MCF 10A (cell line): ENCODE measurements at regions not wholly inside any gene's neighbourhood (a gene's known extent, or its start where the extent isn't known, plus 50 kb on each side); places are given as distances from the start of the nearest gene placed in this dataset.

Source experiments
- BruUV-seq: library from RNA; stranded (reverse); fragments of 400-500 nt; replicated peaks from 2 replicates; lab custom pipeline; 2021; lab: Mats Ljungman, UMichigan
- CTCF ChIA-PET: fragments of 300-600 bp; sonication (Branson Sonifier 250); formaldehyde crosslinking; extraction: SDS; loops from one replicate; lab custom pipeline; 2021; ENCODE audit warnings: antibody characterized with exemption, inconsistent platforms; lab: Yijun Ruan, JAX
- POLR2A ChIA-PET: fragments of 300-600, 350-650 bp; sonication (Branson Sonifier 250); formaldehyde crosslinking; extraction: SDS; loops from one replicate; lab custom pipeline; 2020; ENCODE audit warnings: antibody characterized with exemption, inconsistent platforms; lab: Yijun Ruan, JAX
- DNase-seq: peaks from one replicate; pipeline ENCODE4 v3.0.0-alpha.2; 2018; ENCODE audit not compliant: unreplicated experiment
- H3K27ac Mint-ChIP-seq: one replicate; pipeline ENCODE4 v1.8.0; 2022; ENCODE audit warnings: mild to moderate bottlenecking, low read depth, mixed read lengths; ENCODE audit not compliant: unreplicated experiment
- H3K27me3 Mint-ChIP-seq: one replicate; pipeline ENCODE4 v1.8.0; 2022; ENCODE audit warnings: mixed read lengths; ENCODE audit not compliant: insufficient read depth, unreplicated experiment
- H3K36me3 Mint-ChIP-seq: one replicate; pipeline ENCODE4 v1.8.0; 2022; ENCODE audit warnings: mild to moderate bottlenecking, moderate library complexity, mixed read lengths; ENCODE audit not compliant: insufficient read depth, unreplicated experiment
- H3K4me1 Mint-ChIP-seq: one replicate; pipeline ENCODE4 v1.8.0; 2022; ENCODE audit warnings: mixed read lengths; ENCODE audit not compliant: insufficient read depth, unreplicated experiment
- H3K4me3 Mint-ChIP-seq: one replicate; pipeline ENCODE4 v1.8.0; 2022; ENCODE audit warnings: mild to moderate bottlenecking, moderate library complexity, mixed read lengths; ENCODE audit not compliant: unreplicated experiment
- H3K9me3 Mint-ChIP-seq: one replicate; pipeline ENCODE4 v1.8.0; 2022; ENCODE audit warnings: mixed read lengths; ENCODE audit not compliant: unreplicated experiment
- intact Hi-C: fragments of 100-400 bp; cut with micrococcal nuclease; formaldehyde crosslinking; loops from 2 replicates; pipeline ENCODE4 v1.14.1; 2022
- TF ChIP-seq, protein P1 (sequence below): fragments of 200-600 bp; IDR thresholded peaks from one replicate; pipeline ENCODE4 v1.8.0; 2022; ENCODE audit warnings: antibody characterized with exemption, mild to moderate bottlenecking; ENCODE audit not compliant: unreplicated experiment

DNA sequence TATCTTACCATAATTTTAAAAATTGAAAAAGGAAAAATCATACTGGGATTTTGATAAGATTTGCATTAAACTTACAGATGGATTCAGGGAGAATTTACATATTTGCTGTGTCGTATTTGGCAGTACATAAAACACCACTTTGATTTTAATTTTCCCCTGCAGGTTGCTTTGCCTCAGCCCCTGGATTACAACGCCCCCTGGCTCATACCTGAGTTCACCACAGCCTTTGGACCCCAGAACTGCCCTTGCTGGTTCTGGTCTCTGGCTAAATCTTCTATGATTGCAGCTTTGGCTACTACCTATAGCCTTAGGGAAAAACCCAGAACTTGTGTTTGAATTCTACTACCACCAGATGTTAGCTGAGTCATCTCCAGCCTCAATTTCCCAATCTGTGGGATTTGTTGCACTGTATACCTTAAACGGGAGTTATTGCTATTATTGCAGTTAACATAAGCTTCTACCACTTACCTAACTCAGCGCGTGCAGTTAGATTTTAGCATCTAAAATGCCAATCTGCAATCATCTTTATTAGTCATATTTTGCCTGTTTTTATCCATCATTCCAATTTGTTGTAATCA is 315.7 kb upstream of the GADL1 start:
- no TSS peak for BruUV-seq
- Mint-ChIP-seq H3K4me1 (peaks cover 16% of the 10 kb centered on the region), H3K36me3 (peaks cover 6% of the 10 kb centered on the region), H3K27me3 (no peaks in the 10 kb centered on the region), H3K27ac (no peak overlapping the region), H3K4me3 (no peak overlapping the region), H3K9me3 (no peaks in the 10 kb centered on the region)
- TF ChIP-seq, protein P1, sequence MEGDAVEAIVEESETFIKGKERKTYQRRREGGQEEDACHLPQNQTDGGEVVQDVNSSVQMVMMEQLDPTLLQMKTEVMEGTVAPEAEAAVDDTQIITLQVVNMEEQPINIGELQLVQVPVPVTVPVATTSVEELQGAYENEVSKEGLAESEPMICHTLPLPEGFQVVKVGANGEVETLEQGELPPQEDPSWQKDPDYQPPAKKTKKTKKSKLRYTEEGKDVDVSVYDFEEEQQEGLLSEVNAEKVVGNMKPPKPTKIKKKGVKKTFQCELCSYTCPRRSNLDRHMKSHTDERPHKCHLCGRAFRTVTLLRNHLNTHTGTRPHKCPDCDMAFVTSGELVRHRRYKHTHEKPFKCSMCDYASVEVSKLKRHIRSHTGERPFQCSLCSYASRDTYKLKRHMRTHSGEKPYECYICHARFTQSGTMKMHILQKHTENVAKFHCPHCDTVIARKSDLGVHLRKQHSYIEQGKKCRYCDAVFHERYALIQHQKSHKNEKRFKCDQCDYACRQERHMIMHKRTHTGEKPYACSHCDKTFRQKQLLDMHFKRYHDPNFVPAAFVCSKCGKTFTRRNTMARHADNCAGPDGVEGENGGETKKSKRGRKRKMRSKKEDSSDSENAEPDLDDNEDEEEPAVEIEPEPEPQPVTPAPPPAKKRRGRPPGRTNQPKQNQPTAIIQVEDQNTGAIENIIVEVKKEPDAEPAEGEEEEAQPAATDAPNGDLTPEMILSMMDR = no peak
- peak; percentile 43 for DNase-seq
- ChIA-PET CTCF (interaction anchor here (0.6 to 0.9 kb wide), 2 partner anchors 24 to 51 kb away, joined by 3 read pairs; no protein-coding TSS in a partner anchor), POLR2A (no interaction called here)
- intact Hi-C loops = no loop called here

DNA sequence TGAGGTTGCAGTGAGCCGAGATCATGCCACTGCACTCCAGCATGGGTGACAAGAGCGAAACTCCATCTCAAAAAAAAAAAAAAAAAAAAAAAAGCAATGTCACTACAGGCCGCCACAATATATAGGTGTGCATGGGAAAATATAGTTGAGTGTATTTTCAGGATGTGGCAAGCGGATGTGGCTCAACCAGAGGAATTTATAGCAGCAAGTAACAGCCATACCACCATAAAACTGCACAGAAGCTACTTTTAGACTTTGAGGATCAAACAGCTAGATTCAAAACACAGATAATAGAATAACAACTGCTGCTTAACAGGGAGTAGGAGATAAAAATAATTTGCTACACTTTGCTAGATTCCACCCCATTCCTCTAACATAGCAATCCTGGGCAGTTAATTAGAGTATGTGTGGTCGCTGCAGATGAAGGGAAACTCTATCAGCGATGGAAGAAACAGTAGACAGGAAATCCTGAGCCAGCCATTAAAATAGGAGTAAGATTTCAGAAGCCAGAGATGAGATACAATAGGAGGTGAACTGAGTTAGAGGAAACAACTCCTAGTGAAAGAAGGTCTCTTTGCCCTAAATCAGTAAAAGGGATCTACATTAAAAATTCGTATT is 318.7 kb upstream of the STT3B start:
- Mint-ChIP-seq H3K4me1 (peaks cover 16% of the 10 kb centered on the region), H3K27ac (no peak overlapping the region), H3K27me3 (no peaks in the 10 kb centered on the region), H3K9me3 (peaks cover 5% of the 10 kb centered on the region), H3K4me3 (no peak overlapping the region), H3K36me3 (no peaks in the 10 kb centered on the region)
- TF ChIP-seq, protein P1 = no peak
- intact Hi-C loops = no loop called here
- CTCF ChIA-PET = interaction anchor here (0.7 kb wide), 1 partner anchor 1211 kb away, joined by 4 read pairs; no protein-coding TSS in a partner anchor
- BruUV-seq = no TSS peak
- POLR2A ChIA-PET = interaction anchor here (1.0 kb wide), 1 partner anchor 10 kb away, joined by 4 read pairs; no protein-coding TSS in a partner anchor
- DNase-seq = no peak

DNA sequence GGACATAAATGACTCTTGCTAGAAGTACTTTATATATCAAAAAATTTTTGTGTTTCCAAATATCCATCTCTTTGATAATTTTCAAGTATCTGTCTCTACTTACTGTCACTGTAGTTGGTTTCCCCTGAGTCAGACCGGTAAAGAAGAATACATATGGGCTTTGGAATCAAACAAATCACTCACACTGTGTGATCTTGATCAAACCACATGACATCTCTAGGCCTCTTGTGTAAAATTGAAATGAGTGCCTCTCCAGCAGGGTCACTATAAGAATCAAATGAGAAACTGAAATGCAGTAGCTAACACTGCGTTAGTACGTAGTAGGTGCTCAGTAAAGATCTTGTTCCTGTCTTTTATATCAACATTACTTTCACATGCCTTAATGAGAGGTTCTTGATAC is 314.6 kb upstream of the STT3B start:
- BruUV-seq = no TSS peak
- H3K36me3 Mint-ChIP-seq = no peaks in the 10 kb centered on the region
- TF ChIP-seq, protein P1 = no peak
- no peak overlapping the region for H3K27ac Mint-ChIP-seq
- H3K9me3 Mint-ChIP-seq = peaks cover 5% of the 10 kb centered on the region
- CTCF ChIA-PET = no interaction called here
- DNase-seq = no peak
- no peak overlapping the region for H3K4me3 Mint-ChIP-seq
- POLR2A ChIA-PET = no interaction called here
- peaks cover 3% of the 10 kb centered on the region for H3K4me1 Mint-ChIP-seq
- intact Hi-C loops = no loop called here
- no peaks in the 10 kb centered on the region for H3K27me3 Mint-ChIP-seq

DNA sequence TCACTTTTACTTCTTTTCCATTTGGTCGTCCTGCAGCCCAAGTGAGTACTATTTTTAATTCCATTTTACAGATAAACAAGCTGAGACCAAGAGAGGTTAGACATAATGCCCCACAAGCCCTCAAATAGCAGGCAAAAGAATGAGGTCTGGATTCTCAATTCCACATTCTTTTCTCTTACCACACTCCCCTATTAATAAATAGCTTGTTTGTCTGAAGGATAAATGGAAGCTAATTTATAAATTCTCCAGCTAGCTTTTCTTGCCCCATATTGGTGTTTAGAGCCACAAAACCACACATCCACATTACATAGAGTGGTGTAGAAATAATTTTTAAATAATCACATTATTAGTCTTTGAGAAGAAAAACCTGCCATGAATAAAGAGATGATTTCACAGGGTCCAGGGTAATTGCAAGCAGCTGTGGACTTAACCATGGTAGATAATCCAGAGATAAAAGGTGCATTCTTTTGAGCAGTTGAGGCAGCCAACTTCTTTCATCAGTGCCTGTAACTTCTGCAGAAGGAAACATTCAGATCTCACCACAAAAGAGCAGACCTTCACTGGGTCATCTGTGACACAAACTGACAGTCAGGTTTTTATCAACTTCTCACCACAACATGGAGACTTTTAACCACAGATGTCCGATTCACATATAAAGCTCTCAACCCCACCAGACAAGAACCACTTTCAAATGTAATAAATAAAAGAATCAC is 313.4 kb upstream of the STT3B start:
- BruUV-seq = no TSS peak
- Mint-ChIP-seq H3K36me3 (no peaks in the 10 kb centered on the region), H3K27me3 (no peaks in the 10 kb centered on the region), H3K27ac (no peak overlapping the region), H3K9me3 (peaks cover 5% of the 10 kb centered on the region), H3K4me1 (no peaks in the 10 kb centered on the region), H3K4me3 (no peak overlapping the region)
- no peak for DNase-seq
- POLR2A ChIA-PET = no interaction called here
- TF ChIP-seq, protein P1 = no peak
- CTCF ChIA-PET = interaction anchor here (0.6 kb wide), 1 partner anchor 32 kb away, joined by 5 read pairs; no protein-coding TSS in a partner anchor
- intact Hi-C loops = no loop called here
